IPS-15b (cell line): ENCODE measurements at regions not wholly inside any gene's neighbourhood (a gene's known extent, or its start where the extent isn't known, plus 50 kb on each side); places are given as distances from the start of the nearest gene placed in this dataset.
"Not testable (repeated sequence)": the region's sequence is repeated elsewhere in the genome, so short reads cannot be mapped to it uniquely, and the experiment has no call there.

ENCODE experiments used
- H3K27me3 ChIP-seq: one replicate; pipeline ENCODE4 v1.6.1; 2013; ENCODE audit warnings: low read length; ENCODE audit not compliant: control insufficient read depth, insufficient read depth
- H3K36me3 ChIP-seq: one replicate; pipeline ENCODE4 v1.6.1; 2013; ENCODE audit warnings: low read length; ENCODE audit not compliant: control insufficient read depth, insufficient read depth
- H3K4me1 ChIP-seq: one replicate; pipeline ENCODE4 v1.6.1; 2013; ENCODE audit warnings: mild to moderate bottlenecking, low read length; ENCODE audit not compliant: control insufficient read depth, insufficient read depth
- H3K4me3 ChIP-seq: one replicate; pipeline ENCODE4 v1.5.1; 2013; ENCODE audit warnings: low read depth, low read length
- H3K9ac ChIP-seq: one replicate; pipeline ENCODE4 v1.6.1; 2013; ENCODE audit warnings: low read depth, mild to moderate bottlenecking, low read length
- H3K9me3 ChIP-seq: one replicate; pipeline ENCODE4 v1.6.1; 2013; ENCODE audit warnings: mild to moderate bottlenecking, low read length; ENCODE audit not compliant: control insufficient read depth, insufficient read depth

DNA sequence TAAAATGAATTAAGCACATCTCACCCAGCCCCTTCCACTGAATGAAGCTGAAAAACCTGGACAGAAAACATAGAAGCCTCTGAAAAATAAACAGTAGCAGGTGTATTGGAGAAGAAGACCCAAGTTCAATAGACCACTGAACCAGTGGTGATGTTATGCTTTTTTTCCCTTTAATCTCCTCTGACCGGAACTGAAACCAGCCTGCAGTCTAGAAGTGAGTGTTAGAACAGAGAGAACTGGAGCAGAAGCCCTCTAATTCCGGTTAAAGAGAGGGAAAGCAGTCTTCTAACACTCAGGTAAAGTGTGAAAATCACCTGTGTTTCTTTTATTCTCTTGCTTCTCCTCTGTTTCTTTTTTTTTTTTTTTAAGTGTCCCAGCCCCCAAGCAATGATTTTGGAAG, 83.5 kb upstream of the CCL21 start:
- Histone ChIP-seq H3K36me3 (no peaks in the 10 kb centered on the region), H3K4me1 (no peaks in the 10 kb centered on the region), H3K9me3 (no peaks in the 10 kb centered on the region), H3K9ac (no peak overlapping the region), H3K4me3 (no peak overlapping the region), H3K27me3 (peaks cover 8% of the 10 kb centered on the region)

DNA sequence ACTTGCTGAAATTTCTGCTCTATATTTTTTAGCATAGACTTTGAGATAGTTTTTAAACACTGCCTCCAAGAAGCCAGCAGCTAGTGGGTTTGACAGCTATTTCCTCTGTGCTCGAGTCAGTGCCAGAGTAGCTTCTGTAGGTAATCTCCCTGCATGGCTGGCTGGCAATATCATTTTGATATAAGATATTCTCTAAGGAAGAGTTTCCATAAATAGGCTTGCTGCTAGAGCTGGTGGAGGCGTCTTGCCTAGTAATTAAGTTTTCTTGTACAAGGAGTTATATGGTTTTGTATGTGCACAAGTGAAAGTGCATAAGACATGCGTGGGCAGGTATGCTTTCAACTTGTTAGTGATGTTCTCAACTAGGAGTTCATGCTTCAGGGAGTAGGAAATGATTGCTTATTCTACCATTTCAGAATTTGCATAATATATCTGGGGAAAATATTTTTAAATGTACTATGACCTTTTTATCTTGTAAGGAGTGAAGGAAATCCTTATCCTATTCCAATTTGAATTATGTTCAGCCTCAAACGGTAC, 74.1 kb upstream of the CCL21 start:
- Histone ChIP-seq H3K9ac (no peak overlapping the region), H3K36me3 (no peaks in the 10 kb centered on the region), H3K4me1 (no peaks in the 10 kb centered on the region), H3K4me3 (no peak overlapping the region), H3K27me3 (peaks cover 3% of the 10 kb centered on the region), H3K9me3 (no peaks in the 10 kb centered on the region)

DNA sequence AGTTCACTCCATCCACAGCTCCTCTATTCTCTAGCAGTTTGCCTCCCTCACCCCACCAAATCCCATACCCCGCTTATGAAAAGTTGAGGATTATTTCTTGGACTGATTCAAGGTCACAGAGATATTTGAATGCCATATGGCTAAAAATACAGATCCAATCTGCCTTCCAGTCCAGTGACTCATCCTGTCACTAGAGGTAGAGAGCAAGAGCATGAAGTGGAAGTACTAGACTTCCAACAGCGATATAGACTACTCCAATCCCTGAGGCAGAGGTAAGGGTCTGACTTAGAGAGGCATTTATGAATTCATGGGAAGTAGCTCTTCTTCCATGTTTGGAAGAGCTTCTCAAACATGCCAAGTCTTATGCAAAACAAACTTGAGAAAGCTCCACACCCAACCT, 72.4 kb upstream of the CCL21 start:
- H3K4me1 ChIP-seq: no peaks in the 10 kb centered on the region
- H3K9me3 ChIP-seq: no peaks in the 10 kb centered on the region
- peaks cover 3% of the 10 kb centered on the region for H3K27me3 ChIP-seq
- no peak overlapping the region for H3K9ac ChIP-seq
- no peak overlapping the region for H3K4me3 ChIP-seq
- H3K36me3 ChIP-seq: no peaks in the 10 kb centered on the region

DNA sequence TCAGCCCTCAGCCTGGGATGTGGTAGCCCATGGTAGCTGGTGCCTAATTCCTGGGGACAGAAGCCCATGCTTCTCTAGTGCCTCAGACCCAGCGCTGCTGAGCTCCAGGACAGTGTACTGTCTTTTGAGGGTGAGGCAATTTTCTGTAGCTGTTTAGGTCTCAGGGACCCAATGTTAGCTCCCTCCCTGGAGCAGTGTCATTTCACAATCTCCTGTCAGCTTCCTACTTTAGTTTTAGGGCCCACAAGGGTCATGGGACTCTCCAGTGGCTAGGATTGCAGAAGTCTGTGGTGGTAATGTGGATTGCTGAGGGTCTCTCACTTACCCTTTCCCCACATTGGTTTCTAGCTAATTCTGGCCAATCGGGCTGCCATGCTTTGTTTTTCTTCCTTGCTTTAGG, 67.7 kb upstream of the CCL21 start:
- Histone ChIP-seq H3K9me3 (no peaks in the 10 kb centered on the region), H3K4me1 (no peaks in the 10 kb centered on the region), H3K9ac (no peak overlapping the region), H3K4me3 (no peak overlapping the region), H3K27me3 (no peaks in the 10 kb centered on the region), H3K36me3 (no peaks in the 10 kb centered on the region)

DNA sequence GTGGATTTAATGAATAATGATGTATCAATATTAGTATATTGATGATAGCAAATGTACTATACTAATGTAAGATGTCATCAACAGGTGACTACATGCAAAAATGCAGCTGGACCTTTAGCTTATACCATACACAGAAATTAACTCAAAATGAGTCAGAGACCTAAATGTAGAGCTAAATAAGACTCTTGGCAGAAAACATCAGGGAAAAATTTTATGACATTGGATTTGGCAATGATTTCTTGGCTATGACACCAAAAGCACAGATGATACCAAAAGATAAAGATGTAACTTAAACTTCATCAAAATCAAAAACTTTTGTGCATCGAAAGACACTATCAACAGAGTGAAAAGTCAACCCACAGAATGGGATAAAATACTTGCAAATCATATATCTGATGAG, 64.0 kb upstream of the CCL21 start:
- Histone ChIP-seq H3K9ac (no peak overlapping the region), H3K4me3 (no peak overlapping the region), H3K36me3 (no peaks in the 10 kb centered on the region), H3K4me1 (no peaks in the 10 kb centered on the region), H3K9me3 (no peaks in the 10 kb centered on the region), H3K27me3 (no peaks in the 10 kb centered on the region)

DNA sequence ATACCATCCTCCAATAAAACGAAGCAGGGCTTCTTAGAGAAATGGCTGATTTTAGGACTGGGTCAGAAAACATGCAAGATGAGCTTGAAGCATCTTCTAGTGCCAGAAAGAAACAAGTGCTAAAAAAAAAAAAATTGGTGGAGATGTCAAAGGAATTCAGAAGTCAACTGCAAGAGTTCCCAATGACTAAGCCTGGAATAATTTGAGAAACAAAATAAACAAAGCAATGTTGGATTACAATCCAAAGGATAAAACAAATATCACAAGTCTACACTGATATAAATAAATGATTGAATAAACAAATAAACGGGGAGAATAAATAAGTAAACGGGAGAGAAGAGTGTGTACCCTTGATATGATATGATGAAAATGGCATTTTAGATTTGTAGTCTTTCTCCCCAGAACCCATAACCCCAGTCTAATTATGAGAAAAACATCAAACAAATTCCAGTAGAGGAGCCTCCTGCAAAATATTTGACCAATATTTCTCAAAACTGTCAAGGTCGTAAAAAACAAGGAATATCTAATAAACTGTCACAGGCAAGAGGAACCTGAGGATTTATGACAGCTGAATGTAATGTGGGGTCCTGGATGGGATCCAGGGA, 63.5 kb upstream of the CCL21 start:
- peaks cover 1% of the 10 kb centered on the region for H3K9me3 ChIP-seq
- no peaks in the 10 kb centered on the region for H3K27me3 ChIP-seq
- H3K4me3 ChIP-seq: no peak overlapping the region
- H3K4me1 ChIP-seq: no peaks in the 10 kb centered on the region
- no peak overlapping the region for H3K9ac ChIP-seq
- no peaks in the 10 kb centered on the region for H3K36me3 ChIP-seq

DNA sequence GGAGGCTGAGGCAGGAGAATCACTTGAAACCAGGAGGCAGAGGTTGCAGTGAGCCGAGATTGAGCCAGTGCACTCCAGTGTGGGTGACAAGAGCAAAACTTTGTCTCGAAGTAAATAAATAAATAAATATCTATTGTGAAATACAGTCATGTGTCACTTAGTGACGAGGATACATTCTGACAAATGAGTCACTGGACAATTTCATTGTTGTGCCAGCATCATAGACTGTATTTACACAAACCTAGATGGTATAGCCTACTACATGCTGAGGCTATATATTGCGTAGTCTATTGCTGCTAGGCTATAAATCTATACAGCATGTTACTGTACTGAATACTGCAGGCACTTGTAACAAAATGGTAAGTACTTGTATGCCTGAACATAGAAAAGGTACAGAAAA, 61.1 kb upstream of the CCL21 start:
- H3K4me1 ChIP-seq: no peaks in the 10 kb centered on the region
- H3K36me3 ChIP-seq: no peaks in the 10 kb centered on the region
- no peak overlapping the region for H3K9ac ChIP-seq
- no peaks in the 10 kb centered on the region for H3K27me3 ChIP-seq
- H3K4me3 ChIP-seq: no peak overlapping the region
- H3K9me3 ChIP-seq: peaks cover 7% of the 10 kb centered on the region

DNA sequence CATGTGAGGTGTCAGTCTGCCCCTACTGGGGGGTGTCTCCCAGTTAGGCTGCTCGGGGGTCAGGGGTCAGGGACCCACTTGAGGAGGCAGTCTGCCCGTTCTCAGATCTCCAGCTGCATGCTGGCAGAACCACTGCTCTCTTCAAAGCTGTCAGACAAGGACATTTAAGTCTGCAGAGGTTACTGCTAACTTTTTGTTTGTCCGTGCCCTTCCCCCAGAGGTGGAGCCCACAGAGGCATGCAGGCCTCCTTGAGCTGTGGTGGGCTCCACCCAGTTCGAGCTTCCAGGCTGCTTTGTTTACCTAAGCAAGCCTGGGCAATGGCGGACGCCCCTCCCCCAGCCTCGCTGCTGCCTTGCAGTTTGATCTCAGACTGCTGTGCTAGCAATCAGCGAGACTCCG, 57.2 kb upstream of the CCL21 start:
- H3K36me3 ChIP-seq, H3K9me3 ChIP-seq, H3K9ac ChIP-seq, H3K4me3 ChIP-seq, H3K4me1 ChIP-seq, H3K27me3 ChIP-seq: not testable (repeated sequence)

DNA sequence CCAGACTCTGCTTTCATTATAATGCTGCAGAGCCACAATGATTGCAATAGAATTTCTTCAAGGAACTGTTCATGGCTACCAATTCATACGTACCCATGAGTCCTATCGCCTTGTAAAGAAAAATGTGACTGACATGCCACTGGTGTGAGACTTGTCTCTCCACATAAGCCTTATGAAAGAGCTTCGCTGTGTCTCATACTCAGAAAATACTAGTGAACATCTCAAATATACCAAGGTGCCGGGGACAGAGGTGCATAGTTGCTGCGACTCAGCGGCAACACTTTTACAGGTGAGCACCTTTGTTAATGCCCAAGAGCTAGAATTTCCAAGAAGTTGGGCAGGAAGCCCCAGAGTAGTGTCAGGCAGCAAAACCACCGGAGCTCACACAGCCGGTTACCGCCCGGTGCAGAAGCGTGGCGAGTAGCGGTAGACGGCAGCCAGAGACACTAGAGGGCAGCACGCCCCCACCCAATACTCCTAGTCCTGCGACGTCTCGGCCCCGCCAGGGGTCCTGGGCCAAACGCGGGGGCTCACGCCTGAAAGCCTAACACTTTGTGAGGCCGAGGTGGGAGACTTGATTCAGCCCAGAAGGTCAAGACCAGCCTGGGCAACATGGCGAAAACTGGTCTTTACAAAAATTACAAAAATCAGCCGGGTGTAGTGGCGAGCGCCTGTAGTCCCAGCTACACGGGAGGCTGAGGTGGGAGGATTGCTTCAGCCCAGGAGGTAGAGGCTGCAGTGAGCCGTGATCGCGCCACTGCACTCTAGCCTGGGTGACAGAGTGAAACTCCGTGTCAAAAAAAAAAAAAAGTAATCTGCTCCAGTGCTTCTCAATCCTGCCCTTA, 50.5 kb upstream of the CCL21 start:
- not testable (repeated sequence) for H3K4me3 ChIP-seq

More for the DNA sequence above, 50.5 kb upstream of the CCL21 start:
- H3K27me3 ChIP-seq, H3K4me1 ChIP-seq, H3K36me3 ChIP-seq, H3K9ac ChIP-seq, H3K9me3 ChIP-seq: not testable (repeated sequence)
